HG03045 (cell line): ENCODE measurements at regions not wholly inside any gene's neighbourhood (a gene's known extent, or its start where the extent isn't known, plus 50 kb on each side); places are given as distances from the start of the nearest gene placed in this dataset.
A peak's percentile ranks its signal among the peaks of the same experiment; 100 is the strongest.

ENCODE experiments used
- ATAC-seq: cut with Tn5 transposase; IDR thresholded peaks from one replicate; pipeline ENCODE4 v1.9.1; 2021; ENCODE audit warnings: mild to moderate bottlenecking, moderate library complexity; ENCODE audit not compliant: unreplicated experiment

GRCh38 chr6:112701201-112701600 is 354.1 kb downstream of the RFPL4B start:
- ATAC-seq = no peak

DNA sequence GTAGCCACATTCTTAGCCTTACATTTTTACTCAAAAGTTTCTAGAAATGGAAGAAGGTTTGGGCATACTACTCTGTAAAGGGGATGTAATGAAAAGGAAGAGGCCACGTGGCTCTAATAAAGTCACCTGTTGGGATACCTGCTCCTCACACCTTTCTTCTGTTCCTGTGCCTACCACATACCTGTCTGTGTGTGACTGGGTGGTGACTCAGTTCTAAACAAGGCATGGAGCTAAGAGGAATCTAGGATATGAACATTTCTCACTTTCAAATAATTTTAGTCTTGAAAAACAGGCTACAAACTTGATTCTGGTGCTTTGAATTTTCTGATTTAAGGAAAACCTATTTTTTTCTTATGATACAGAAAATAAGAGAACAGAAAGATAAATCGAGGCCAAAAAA is 363.6 kb downstream of the RFPL4B start:
- no peak for ATAC-seq

DNA sequence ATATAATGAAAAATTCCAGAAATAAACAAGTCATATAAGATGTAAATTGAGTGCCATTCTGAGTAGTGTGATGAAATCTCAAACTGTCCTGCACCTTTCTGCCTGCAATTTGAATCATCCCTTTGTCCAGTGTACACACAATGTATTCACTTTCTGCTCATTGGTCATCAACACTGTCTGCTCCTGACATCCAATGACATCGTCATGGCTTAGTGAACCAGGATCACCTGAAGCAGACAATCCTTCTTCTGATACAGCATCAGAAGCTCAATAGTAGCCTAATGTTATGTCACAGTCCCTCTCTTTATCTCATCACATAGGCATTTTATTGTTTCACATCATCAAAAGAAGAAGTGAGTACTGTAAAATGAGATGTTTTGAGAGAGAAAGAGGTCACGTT is 366.3 kb downstream of the RFPL4B start:
- no peak for ATAC-seq

GRCh38 chr6:112717401-112717800 is 370.3 kb downstream of the RFPL4B start:
- ATAC-seq = no peak

DNA sequence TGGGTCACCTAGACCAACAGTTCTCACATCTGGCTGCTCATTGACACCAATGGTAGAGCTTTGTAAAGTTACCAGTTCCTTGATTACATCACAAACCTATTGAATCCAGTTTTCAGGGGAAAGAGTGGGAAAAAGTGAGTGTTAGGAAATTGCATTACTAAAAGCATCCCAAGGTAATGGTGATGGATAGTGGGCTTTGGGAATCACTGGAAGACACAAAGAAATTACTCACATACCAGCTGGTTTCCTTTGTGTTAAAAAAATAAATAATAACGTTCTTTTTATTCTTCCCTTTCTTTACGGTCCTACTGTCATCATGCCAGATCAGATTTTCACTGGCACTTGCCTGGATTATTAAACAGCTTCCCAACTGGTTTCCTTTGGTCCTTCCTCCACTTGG is 370.7 kb downstream of the RFPL4B start:
- ATAC-seq = no peak

- ATAC-seq = no peak
Measured at GRCh38 chr6:112725541-112726085, 378.5 kb downstream of the RFPL4B start.

- no peak for ATAC-seq
Measured at GRCh38 chr6:112735129-112735528, 388.0 kb downstream of the RFPL4B start.

DNA sequence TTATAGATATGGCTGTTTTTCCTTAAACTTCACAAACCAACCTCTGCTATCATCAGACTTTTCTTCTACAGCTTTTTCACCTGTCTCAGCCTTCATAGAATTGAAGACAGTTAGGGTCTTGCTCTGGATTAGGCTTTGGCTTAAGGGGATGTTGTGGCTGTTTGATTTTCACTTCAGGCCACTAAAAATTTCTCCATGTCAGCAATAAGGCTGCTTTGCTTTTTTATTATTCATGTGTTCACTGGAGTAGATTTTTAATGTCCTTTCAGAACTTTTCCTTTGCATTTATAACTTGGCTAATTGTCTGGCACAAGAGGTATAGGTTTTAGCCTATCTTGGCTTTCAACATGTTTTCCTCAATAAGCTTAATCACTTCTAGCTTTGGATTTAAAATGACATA is 392.6 kb downstream of the RFPL4B start:
- ATAC-seq = no peak

DNA sequence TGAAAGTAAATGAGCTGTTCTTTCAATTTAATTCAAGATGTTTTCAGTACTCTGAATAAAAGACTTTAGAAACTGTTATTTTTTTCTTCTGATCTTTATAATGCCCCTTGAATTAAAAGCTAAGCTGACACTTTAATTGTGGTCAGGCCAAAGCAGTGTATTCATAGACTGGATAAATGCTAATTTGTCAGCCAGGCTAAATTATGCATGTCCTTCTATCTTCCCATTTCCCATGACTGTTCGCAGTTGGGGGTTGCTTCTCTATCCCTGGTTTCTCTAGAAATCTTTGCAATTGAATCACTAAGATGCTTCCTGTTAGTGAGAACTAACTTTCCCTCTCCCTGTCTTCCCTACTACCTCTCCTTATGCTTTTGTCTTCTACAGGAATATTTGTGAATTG is 396.2 kb downstream of the RFPL4B start:
- no peak for ATAC-seq

GRCh38 chr6:112744827-112745226 is 397.7 kb downstream of the RFPL4B start:
- no peak for ATAC-seq

GRCh38 chr6:112745765-112746164 is 398.6 kb downstream of the RFPL4B start:
- no peak for ATAC-seq

- ATAC-seq = no peak
Measured at GRCh38 chr6:112749673-112750072, 402.5 kb downstream of the RFPL4B start.

- no peak for ATAC-seq
Measured at GRCh38 chr6:112752305-112752704, 405.2 kb downstream of the RFPL4B start.

- no peak for ATAC-seq
Measured at GRCh38 chr6:112752791-112753190, 405.7 kb downstream of the RFPL4B start.

DNA sequence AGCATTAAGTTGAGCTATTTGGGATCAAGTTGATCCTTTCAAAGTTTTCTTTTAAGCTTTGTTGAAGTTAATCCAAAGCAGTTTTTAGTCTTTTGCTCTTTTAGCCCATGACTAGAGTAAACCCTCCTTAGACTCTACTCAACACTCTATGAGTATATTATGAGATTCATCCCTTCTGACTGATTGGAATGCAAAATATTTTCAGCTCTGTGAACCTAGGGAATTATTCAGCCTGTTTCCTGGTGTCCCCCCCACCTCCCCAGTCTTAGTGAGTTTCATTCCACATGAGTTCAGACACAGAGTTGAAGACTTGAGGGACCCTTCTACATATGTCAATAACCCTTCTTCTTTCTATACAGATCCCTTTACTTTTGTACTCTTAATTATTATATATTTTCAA is 413.7 kb downstream of the RFPL4B start:
- ATAC-seq = no peak

- ATAC-seq = no peak
Measured at GRCh38 chr6:112761740-112762139, 414.6 kb downstream of the RFPL4B start.

DNA sequence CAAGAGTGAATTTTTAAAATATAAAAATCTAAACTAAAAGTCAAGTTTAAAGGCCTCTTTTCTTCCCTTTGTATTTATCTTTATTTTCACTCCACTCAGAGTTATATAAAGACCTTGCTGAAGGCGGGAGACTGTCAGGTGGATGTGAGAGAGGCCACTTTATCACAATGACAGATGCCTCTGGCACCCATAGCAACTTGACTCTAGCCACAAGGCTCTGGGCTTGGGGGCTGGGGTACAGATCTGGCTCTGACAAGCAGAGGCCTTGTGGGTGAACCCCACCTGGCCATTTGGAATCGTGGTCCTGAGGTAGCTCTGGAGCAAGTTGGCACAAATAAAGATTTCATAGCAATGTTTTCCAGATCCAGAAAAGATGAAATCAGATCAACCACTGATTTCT is 417.2 kb downstream of the RFPL4B start:
- ATAC-seq = no peak

DNA sequence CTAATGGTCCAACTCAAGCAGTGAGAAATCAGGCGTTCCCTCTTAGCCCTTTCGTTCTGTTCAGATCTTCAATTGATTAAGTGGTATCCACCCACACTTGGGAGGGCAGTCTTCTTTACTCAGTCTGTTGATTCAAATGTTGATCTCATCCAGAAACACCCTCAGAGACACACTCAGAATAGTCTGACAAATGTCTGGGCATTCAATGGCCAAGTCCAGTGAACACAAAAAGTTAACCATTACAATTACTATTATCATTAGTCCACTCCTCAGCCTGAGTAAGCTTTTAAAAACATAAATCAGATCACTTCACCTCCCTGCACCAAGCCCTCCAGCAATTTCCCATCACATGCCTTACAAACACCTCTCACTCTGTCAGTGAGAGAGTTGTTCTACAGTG is 423.2 kb downstream of the RFPL4B start:
- no peak for ATAC-seq

GRCh38 chr6:112773187-112773586 is 426.1 kb downstream of the RFPL4B start:
- ATAC-seq = no peak

GRCh38 chr6:112774319-112774718 is 427.2 kb downstream of the RFPL4B start:
- ATAC-seq = no peak

- ATAC-seq = peak; percentile 91
Measured at GRCh38 chr6:112780498-112781096, 433.5 kb downstream of the RFPL4B start.

DNA sequence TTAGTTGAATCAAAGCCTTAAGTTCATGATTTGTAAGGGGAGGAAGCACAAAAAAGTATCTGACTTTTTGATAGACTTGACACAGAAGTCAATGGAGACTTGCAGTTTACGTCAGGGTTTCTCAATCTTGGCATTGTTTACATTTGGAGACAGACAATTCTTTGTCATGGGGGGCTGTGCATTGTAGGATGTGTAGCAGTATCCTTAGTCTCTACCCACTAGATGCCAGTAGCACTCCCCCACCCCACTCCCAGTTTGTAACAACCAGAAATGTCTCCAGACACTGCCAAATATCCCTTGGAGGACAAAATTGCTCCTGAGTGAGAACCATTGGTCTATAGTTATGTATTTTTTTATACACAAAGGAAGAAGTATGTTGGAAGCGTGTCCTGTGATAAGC is 434.1 kb downstream of the RFPL4B start:
- no peak for ATAC-seq

DNA sequence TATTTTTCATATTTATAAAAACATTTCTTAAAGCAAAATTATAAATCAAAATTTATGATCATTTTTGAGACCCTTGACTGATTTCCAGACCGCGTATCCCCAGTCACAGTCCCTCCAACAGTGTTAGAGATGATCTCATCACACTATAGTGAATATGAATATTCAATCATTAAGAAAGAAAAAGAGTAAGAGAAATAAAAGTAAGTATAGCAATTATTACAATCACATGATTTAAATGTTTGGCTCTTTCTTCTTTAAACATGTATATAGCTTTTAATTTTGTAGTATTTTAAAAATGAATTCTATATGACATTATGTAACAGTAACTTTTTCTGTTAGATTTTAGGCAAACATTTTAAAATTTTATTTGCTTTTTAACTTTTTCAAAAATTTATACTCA is 438.3 kb downstream of the RFPL4B start:
- no peak for ATAC-seq
